CD8-positive, alpha-beta memory T cell (primary cell): ENCODE measurements at regions not wholly inside any gene's neighbourhood (a gene's known extent, or its start where the extent isn't known, plus 50 kb on each side); places are given as distances from the start of the nearest gene placed in this dataset.
"Not testable (repeated sequence)": the region's sequence is repeated elsewhere in the genome, so short reads cannot be mapped to it uniquely, and the experiment has no call there.

ENCODE experiments used
- CTCF ChIA-PET: fragments of 350-600 bp; sonication (Branson Sonifier 250); formaldehyde crosslinking; loops from one replicate; lab custom pipeline; 2021; ENCODE audit warnings: antibody characterized with exemption; lab: Charles Lee
- POLR2A ChIA-PET: fragments of 350-600 bp; sonication (Branson Sonifier 250); formaldehyde crosslinking; loops from one replicate; lab custom pipeline; 2021; ENCODE audit warnings: antibody characterized with exemption; lab: Charles Lee
- DNase-seq, 5 donors: peaks; one replicate each; pipeline versions ENCODE4 v3.0.0 to v3.0.0-alpha.2; 2020 to 2022; ENCODE audit warnings: mixed read lengths in 1 of 5
- H3K27ac ChIP-seq: one replicate; pipeline ENCODE4 v1.7.0; 2013; ENCODE audit warnings: low read depth, mild to moderate bottlenecking, low read length, moderate library complexity
- H3K27me3 ChIP-seq: 2 replicates; pipeline ENCODE4 v1.7.0; 2013; ENCODE audit warnings: low read length, mild to moderate bottlenecking; ENCODE audit not compliant: insufficient read depth, poor library complexity, severe bottlenecking
- H3K36me3 ChIP-seq: 2 replicates; pipeline ENCODE4 v1.7.0; 2013; ENCODE audit warnings: mild to moderate bottlenecking, low read length, moderate library complexity; ENCODE audit not compliant: insufficient read depth
- H3K4me1 ChIP-seq: 2 replicates; pipeline ENCODE4 v1.7.0; 2013; ENCODE audit warnings: mild to moderate bottlenecking, low read length, moderate library complexity; ENCODE audit not compliant: insufficient read depth
- H3K4me3 ChIP-seq: 2 replicates; pipeline ENCODE4 v1.7.0; 2013; ENCODE audit warnings: mild to moderate bottlenecking, low read length
- H3K9me3 ChIP-seq: 2 replicates; pipeline ENCODE4 v1.7.0; 2013; ENCODE audit warnings: mild to moderate bottlenecking, low read length
- H3K27ac Mint-ChIP-seq, 8 donors: one replicate each; pipeline ENCODE4 v1.8.0; 2020 to 2021; ENCODE audit warnings: mixed read lengths in 8 of 8, mild to moderate bottlenecking in 6 of 8, inconsistent platforms in 3 of 8, moderate library complexity in 3 of 8
- H3K27me3 Mint-ChIP-seq, 2 donors: one replicate each; pipeline ENCODE4 v1.8.0; 2020 to 2021; ENCODE audit warnings: mixed read lengths in 2 of 2, mild to moderate bottlenecking in 1 of 2, moderate library complexity in 1 of 2
- H3K36me3 Mint-ChIP-seq, 3 donors: one replicate each; pipeline ENCODE4 v1.8.0; 2020 to 2021; ENCODE audit warnings: mixed read lengths in 3 of 3, inconsistent platforms in 1 of 3, mild to moderate bottlenecking in 1 of 3
- H3K4me1 Mint-ChIP-seq, 3 donors: one replicate each; pipeline ENCODE4 v1.8.0; 2020 to 2021; ENCODE audit warnings: mixed read lengths in 3 of 3, inconsistent platforms in 1 of 3, mild to moderate bottlenecking in 1 of 3
- H3K4me3 Mint-ChIP-seq, 7 donors: one replicate each; pipeline ENCODE4 v1.8.0; 2020 to 2021; ENCODE audit warnings: mixed read lengths in 7 of 7, mild to moderate bottlenecking in 6 of 7, moderate library complexity in 4 of 7, inconsistent platforms in 2 of 7
- H3K9me3 Mint-ChIP-seq, 5 donors: one replicate each; pipeline ENCODE4 v1.8.0; 2020 to 2022; ENCODE audit warnings: mixed read lengths in 5 of 5, mild to moderate bottlenecking in 3 of 5, moderate library complexity in 2 of 5, inconsistent platforms in 1 of 5

DNA sequence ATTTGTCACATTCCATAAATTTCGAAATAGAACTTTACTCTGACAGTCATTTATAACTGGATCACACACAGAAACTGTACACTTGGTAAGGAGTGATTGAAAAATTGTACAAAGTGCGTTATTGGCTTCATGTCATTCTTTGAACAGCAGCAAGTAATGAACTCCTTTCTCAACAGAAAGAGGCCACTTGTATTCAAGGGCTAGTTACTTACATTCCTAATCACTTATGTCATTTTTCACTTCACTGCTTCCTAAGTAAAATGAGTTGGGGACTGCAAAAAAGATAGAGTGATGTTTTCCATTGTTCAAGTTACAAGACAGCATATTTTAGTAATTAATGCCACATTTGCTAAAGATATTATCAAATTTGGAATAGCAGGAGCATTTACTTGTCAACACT is 893.2 kb downstream of the DTWD2 start:
- Histone ChIP-seq H3K36me3 (no peaks in the 10 kb centered on the region), H3K9me3 (no peaks in the 10 kb centered on the region), H3K4me3 (no peak overlapping the region), H3K4me1 (no peaks in the 10 kb centered on the region), H3K27me3 (no peaks in the 10 kb centered on the region), H3K27ac (no peak overlapping the region)
- CTCF ChIA-PET, result no interaction called here
- POLR2A ChIA-PET, result no interaction called here
- Mint-ChIP-seq H3K36me3 (no peaks in the 10 kb centered on the region), H3K4me3 (no peak overlapping the region), H3K9me3 (peaks cover 3 to 33% (median 5%) of the 10 kb centered on the region in 5 donors), H3K27me3 (no peaks in the 10 kb centered on the region), H3K4me1 (no peaks in the 10 kb centered on the region), H3K27ac (no peak overlapping the region)
- DNase-seq, result no peak

- CTCF ChIA-PET, result no interaction called here
- Histone ChIP-seq H3K4me3 (no peak overlapping the region), H3K4me1 (no peaks in the 10 kb centered on the region), H3K27ac (no peak overlapping the region), H3K27me3 (no peaks in the 10 kb centered on the region), H3K9me3 (no peaks in the 10 kb centered on the region), H3K36me3 (no peaks in the 10 kb centered on the region)
- Mint-ChIP-seq H3K4me3 (no peak overlapping the region), H3K27ac (no peak overlapping the region), H3K9me3 (peaks cover 0 to 19% (median 6%) of the 10 kb centered on the region in 5 donors), H3K4me1 (no peaks in the 10 kb centered on the region), H3K36me3 (no peaks in the 10 kb centered on the region), H3K27me3 (no peaks in the 10 kb centered on the region)
- POLR2A ChIA-PET, result no interaction called here
- no peak for DNase-seq
These were observed 899.9 kb downstream of the DTWD2 start for GRCh38 chr5:118088448-118088847.

- Mint-ChIP-seq H3K9me3 (peaks cover 0 to 25% (median 4%) of the 10 kb centered on the region in 5 donors), H3K27me3 (no peaks in the 10 kb centered on the region), H3K36me3 (no peaks in the 10 kb centered on the region), H3K27ac (no peak overlapping the region), H3K4me1 (no peaks in the 10 kb centered on the region), H3K4me3 (no peak overlapping the region)
- Histone ChIP-seq H3K4me1 (no peaks in the 10 kb centered on the region), H3K9me3 (no peaks in the 10 kb centered on the region), H3K27ac (no peak overlapping the region), H3K27me3 (no peaks in the 10 kb centered on the region), H3K4me3 (no peak overlapping the region), H3K36me3 (no peaks in the 10 kb centered on the region)
- POLR2A ChIA-PET, result no interaction called here
- CTCF ChIA-PET, result no interaction called here
- DNase-seq, result no peak
These were observed 911.9 kb downstream of the DTWD2 start for GRCh38 chr5:118076490-118076889.

DNA sequence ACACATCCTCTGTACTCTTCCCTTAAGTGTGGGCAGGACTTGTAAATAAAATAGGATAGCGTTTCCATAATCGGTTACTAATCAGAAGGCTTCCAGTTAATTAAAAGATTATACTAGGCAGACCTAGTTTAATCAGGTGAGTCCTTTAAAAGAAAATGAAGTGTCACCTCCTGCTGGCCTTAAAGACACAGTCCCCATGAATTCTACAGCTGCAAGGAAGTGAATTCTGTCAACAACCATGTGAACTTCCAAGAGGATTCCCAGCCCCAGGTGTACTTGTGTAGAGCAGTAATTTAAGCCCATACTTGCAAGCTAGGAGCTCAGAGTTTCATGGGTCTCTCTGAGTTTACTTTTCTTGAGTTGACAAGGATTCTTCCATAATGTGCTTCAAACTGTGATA is 918.3 kb downstream of the DTWD2 start:
- DNase-seq, result no peak
- CTCF ChIA-PET, result no interaction called here
- Histone ChIP-seq H3K27ac (no peak overlapping the region), H3K9me3 (no peaks in the 10 kb centered on the region), H3K27me3 (no peaks in the 10 kb centered on the region), H3K4me3 (no peak overlapping the region), H3K4me1 (no peaks in the 10 kb centered on the region), H3K36me3 (no peaks in the 10 kb centered on the region)
- POLR2A ChIA-PET, result no interaction called here
- H3K36me3 Mint-ChIP-seq, result no peaks in the 10 kb centered on the region
- H3K27me3 Mint-ChIP-seq, result no peaks in the 10 kb centered on the region
- H3K9me3 Mint-ChIP-seq, result peaks cover 2 to 20% (median 4%) of the 10 kb centered on the region in 5 donors
- no peak overlapping the region for H3K27ac Mint-ChIP-seq
- no peaks in the 10 kb centered on the region for H3K4me1 Mint-ChIP-seq
- H3K4me3 Mint-ChIP-seq, result no peak overlapping the region

- POLR2A ChIA-PET, result no interaction called here
These were observed 918.9 kb downstream of the DTWD2 start for GRCh38 chr5:118069452-118069851.

GRCh38 chr5:118068886-118069285 is 919.5 kb downstream of the DTWD2 start:
- Mint-ChIP-seq H3K27ac (no peak overlapping the region), H3K9me3 (peaks cover 4 to 22% (median 8%) of the 10 kb centered on the region in 5 donors), H3K27me3 (no peaks in the 10 kb centered on the region), H3K4me3 (no peak overlapping the region), H3K36me3 (no peaks in the 10 kb centered on the region), H3K4me1 (no peaks in the 10 kb centered on the region)
- Histone ChIP-seq H3K27me3 (no peaks in the 10 kb centered on the region), H3K27ac (no peak overlapping the region), H3K4me3 (no peak overlapping the region), H3K4me1 (no peaks in the 10 kb centered on the region), H3K36me3 (no peaks in the 10 kb centered on the region), H3K9me3 (no peaks in the 10 kb centered on the region)
- DNase-seq, result no peak
- CTCF ChIA-PET, result no interaction called here
- POLR2A ChIA-PET, result no interaction called here

More at GRCh38 chr5:118069452-118069851, 918.9 kb downstream of the DTWD2 start:
- no peaks in the 10 kb centered on the region for H3K27me3 Mint-ChIP-seq
- Histone ChIP-seq H3K36me3 (no peaks in the 10 kb centered on the region), H3K4me1 (no peaks in the 10 kb centered on the region), H3K4me3 (no peak overlapping the region), H3K27ac (no peak overlapping the region), H3K27me3 (no peaks in the 10 kb centered on the region), H3K9me3 (no peaks in the 10 kb centered on the region)
- no peak overlapping the region for H3K27ac Mint-ChIP-seq
- CTCF ChIA-PET, result no interaction called here
- peaks cover 4 to 22% (median 6%) of the 10 kb centered on the region in 5 donors for H3K9me3 Mint-ChIP-seq
- no peak overlapping the region for H3K4me3 Mint-ChIP-seq
- no peak for DNase-seq
- no peaks in the 10 kb centered on the region for H3K36me3 Mint-ChIP-seq
- no peaks in the 10 kb centered on the region for H3K4me1 Mint-ChIP-seq

GRCh38 chr5:118063836-118064235 is 924.5 kb downstream of the DTWD2 start:
- POLR2A ChIA-PET, H3K4me3 Mint-ChIP-seq, H3K4me3 ChIP-seq, DNase-seq, H3K27me3 Mint-ChIP-seq, H3K36me3 ChIP-seq, CTCF ChIA-PET, H3K9me3 ChIP-seq, H3K4me1 ChIP-seq, H3K4me1 Mint-ChIP-seq, H3K36me3 Mint-ChIP-seq, H3K27ac Mint-ChIP-seq, H3K27ac ChIP-seq, H3K27me3 ChIP-seq: not testable (repeated sequence)
- peaks cover 6 to 19% (median 14%) of the 10 kb centered on the region in 5 donors for H3K9me3 Mint-ChIP-seq

DNA sequence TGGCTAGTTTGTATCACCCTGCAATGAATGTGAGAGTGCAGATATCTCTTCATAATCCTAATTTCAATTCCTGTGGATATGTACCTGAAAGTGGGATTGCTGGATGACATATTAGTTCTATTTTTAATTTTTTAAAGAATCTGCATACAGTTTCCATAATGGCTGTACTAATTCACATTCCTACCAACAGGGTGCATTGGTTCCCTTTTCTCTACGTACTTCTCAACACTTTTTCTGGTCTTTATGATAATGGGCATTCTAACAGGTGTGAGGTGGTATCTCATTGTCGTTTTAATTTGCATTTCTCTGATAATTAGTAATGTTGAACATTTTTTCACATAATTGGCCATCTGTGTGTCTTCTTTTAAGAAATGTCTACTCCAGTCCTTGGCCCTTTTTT is 927.5 kb downstream of the DTWD2 start:
- POLR2A ChIA-PET, result no interaction called here
- CTCF ChIA-PET, result no interaction called here
- no peak overlapping the region for H3K27ac Mint-ChIP-seq
- no peaks in the 10 kb centered on the region for H3K27me3 Mint-ChIP-seq
- no peaks in the 10 kb centered on the region for H3K4me1 Mint-ChIP-seq
- H3K36me3 ChIP-seq, result no peaks in the 10 kb centered on the region
- no peak overlapping the region for H3K4me3 ChIP-seq
- H3K36me3 Mint-ChIP-seq, result no peaks in the 10 kb centered on the region
- no peaks in the 10 kb centered on the region for H3K4me1 ChIP-seq
- no peaks in the 10 kb centered on the region for H3K9me3 ChIP-seq
- no peak overlapping the region for H3K27ac ChIP-seq
- no peak overlapping the region for H3K4me3 Mint-ChIP-seq
- no peak for DNase-seq
- no peaks in the 10 kb centered on the region for H3K27me3 ChIP-seq
- peaks cover 6 to 23% (median 16%) of the 10 kb centered on the region in 5 donors for H3K9me3 Mint-ChIP-seq

GRCh38 chr5:118052503-118052902 is 935.8 kb downstream of the DTWD2 start:
- no peaks in the 10 kb centered on the region for H3K4me1 ChIP-seq
- DNase-seq, result no peak
- ChIA-PET POLR2A (no interaction called here), CTCF (no interaction called here)
- no peak overlapping the region for H3K27ac ChIP-seq
- H3K9me3 Mint-ChIP-seq, result peaks cover 0 to 32% (median 9%) of the 10 kb centered on the region in 5 donors
- H3K4me1 Mint-ChIP-seq, result no peaks in the 10 kb centered on the region
- no peak overlapping the region for H3K4me3 ChIP-seq
- H3K36me3 ChIP-seq, result no peaks in the 10 kb centered on the region
- H3K4me3 Mint-ChIP-seq, result no peak overlapping the region
- no peaks in the 10 kb centered on the region for H3K27me3 Mint-ChIP-seq
- no peaks in the 10 kb centered on the region for H3K27me3 ChIP-seq
- no peaks in the 10 kb centered on the region for H3K36me3 Mint-ChIP-seq
- no peaks in the 10 kb centered on the region for H3K9me3 ChIP-seq
- no peak overlapping the region for H3K27ac Mint-ChIP-seq
